K562 (cell line): ENCODE measurements at regions not wholly inside any gene's neighbourhood (a gene's known extent, or its start where the extent isn't known, plus 50 kb on each side); places are given as distances from the start of the nearest gene placed in this dataset.

Source experiments
- DACH1 ChIP-seq: fragments of 450-650 bp; IDR thresholded peaks from 2 replicates; pipeline ENCODE4 v1.6.1; 2018; ENCODE audit not compliant: partially characterized antibody
- EZH2 ChIP-seq: IDR thresholded peaks from 2 replicates; pipeline ENCODE4 v1.6.1; 2012; ENCODE audit warnings: low read depth, mild to moderate bottlenecking, inconsistent platforms, low read length, borderline replicate concordance
- SAFB2 ChIP-seq: fragments of 200-400 bp; formaldehyde crosslinking; IDR thresholded peaks from 2 replicates; pipeline ENCODE4 v1.6.1; 2018; ENCODE audit warnings: borderline replicate concordance, low read length, low read depth, moderate library complexity; ENCODE audit not compliant: severe bottlenecking
- ZFX ChIP-seq: sonication (generic); formaldehyde crosslinking; IDR thresholded peaks from 2 replicates; pipeline ENCODE4 v1.8.0; 2022; ENCODE audit warnings: mild to moderate bottlenecking, missing genetic modification reagents, moderate library complexity

GRCh38 chr14:98564006-98564405 lies 708.0 kb downstream of the BCL11B start:
- no peak for TF ChIP-seq DACH1
- no peak for TF ChIP-seq EZH2
- TF ChIP-seq ZFX (CRISPR knock-in tag) = no peak
- TF ChIP-seq SAFB2 = no peak
